Stimulated activated naive CD8-positive, alpha-beta T cell treated with anti-CD3 and anti-CD28 coated beads, Interleukin-15, Interleukin-2, amounts not matched to agents 100 ng/mL and 50 ng/mL, for 24 hours (primary cell): ENCODE measurements at regions not wholly inside any gene's neighbourhood (a gene's known extent, or its start where the extent isn't known, plus 50 kb on each side); places are given as distances from the start of the nearest gene placed in this dataset.

ENCODE experiments used
- H3K27ac Mint-ChIP-seq: one replicate; pipeline ENCODE4 v1.8.0; 2021; ENCODE audit warnings: mild to moderate bottlenecking, mixed read lengths
- H3K27me3 Mint-ChIP-seq: one replicate; pipeline ENCODE4 v1.8.0; 2021; ENCODE audit warnings: mixed read lengths
- H3K36me3 Mint-ChIP-seq: one replicate; pipeline ENCODE4 v1.8.0; 2021; ENCODE audit warnings: low read depth, mixed read lengths
- H3K4me1 Mint-ChIP-seq: one replicate; pipeline ENCODE4 v1.8.0; 2021; ENCODE audit warnings: low read depth, mixed read lengths
- H3K4me3 Mint-ChIP-seq: one replicate; pipeline ENCODE4 v1.8.0; 2021; ENCODE audit warnings: mild to moderate bottlenecking, mixed read lengths
- H3K9me3 Mint-ChIP-seq: one replicate; pipeline ENCODE4 v1.8.0; 2021; ENCODE audit warnings: mixed read lengths

DNA sequence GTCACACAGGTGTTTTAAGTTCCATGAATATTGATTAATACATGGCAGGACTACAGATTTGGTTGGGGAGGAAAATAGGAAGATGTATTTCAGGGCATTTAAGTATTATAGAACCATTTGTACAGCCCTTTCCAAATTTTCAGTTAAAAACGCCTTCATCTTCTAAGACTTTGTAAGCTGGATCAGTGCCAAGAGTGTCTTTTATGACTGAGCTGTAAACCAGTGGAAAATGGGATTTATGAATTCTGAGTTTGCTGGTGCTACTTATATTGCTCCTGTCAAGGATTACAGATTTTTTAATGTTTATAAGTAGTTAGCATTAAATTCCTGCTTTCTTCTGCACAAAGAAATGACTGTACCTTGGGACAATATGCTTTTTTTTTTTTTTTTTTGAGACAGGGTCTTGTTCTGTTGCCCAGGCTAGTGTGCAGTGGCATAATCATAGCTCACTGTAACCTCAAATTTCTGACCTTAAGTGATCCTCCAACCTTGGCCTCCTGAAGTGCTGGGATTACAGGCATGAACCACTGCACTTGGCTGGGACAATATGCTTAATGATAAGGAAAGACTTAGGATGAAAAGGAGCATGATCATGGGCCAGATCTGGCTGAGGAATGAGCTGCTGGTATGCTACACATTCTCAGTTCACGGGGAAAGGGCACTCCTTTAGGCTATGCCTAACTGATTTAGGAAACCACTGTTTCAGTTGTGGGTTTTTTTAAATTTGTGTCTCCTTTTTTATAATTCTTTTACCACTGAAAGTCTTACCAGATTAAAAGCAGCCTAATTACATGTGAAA is 113.6 kb upstream of the MTNR1B start:
- no peaks in the 10 kb centered on the region for H3K27me3 Mint-ChIP-seq
- H3K27ac Mint-ChIP-seq, result no peak overlapping the region
- no peaks in the 10 kb centered on the region for H3K9me3 Mint-ChIP-seq
- no peaks in the 10 kb centered on the region for H3K4me1 Mint-ChIP-seq
- H3K4me3 Mint-ChIP-seq, result no peak overlapping the region
- no peaks in the 10 kb centered on the region for H3K36me3 Mint-ChIP-seq

DNA sequence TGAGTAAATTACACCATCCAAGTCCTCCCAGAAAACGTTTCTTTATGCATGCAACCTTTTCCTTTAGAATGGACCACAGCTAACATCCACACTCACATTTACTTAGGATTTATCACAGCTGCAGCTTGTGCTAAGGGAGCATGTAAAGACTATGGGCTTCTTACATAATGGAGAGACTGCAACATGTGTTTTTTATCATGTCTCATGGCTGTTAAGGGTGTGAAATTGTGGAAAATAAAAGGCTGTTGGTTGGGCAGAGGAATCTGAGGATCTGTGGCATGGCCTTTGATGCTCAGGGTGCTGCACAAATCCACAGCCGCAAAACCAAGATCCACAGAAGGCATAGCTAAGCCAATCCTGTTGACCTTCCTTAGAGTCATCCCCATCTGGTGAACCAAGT is 112.0 kb upstream of the MTNR1B start:
- Mint-ChIP-seq H3K27ac (no peak overlapping the region), H3K9me3 (no peaks in the 10 kb centered on the region), H3K36me3 (no peaks in the 10 kb centered on the region), H3K27me3 (no peaks in the 10 kb centered on the region), H3K4me1 (no peaks in the 10 kb centered on the region), H3K4me3 (no peak overlapping the region)

DNA sequence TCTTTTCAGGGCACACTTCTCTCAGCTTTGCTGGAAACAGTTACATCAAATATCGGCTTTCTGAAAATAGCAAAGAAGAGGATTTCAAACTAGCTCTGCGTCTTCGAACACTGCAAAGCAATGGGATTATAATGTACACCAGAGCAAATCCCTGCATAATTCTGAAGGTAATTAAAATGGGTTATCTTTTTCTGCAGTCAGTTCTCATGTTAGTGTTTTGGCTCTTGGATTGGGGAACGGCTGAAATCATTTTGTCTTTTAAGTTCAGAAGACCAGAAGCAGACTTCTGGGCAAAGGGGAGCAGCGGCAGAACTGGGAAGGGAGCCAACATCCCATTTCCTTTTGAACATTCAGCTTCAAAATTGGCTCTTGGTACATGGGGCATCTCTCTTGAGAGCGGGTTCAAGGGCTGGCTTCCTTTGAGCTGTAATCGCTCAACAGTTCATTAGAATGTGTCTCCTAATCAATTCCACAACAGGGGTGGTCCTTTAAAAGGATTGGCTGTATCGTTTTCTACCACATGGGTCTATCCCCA is 110.2 kb upstream of the MTNR1B start:
- no peaks in the 10 kb centered on the region for H3K9me3 Mint-ChIP-seq
- no peak overlapping the region for H3K4me3 Mint-ChIP-seq
- H3K36me3 Mint-ChIP-seq, result no peaks in the 10 kb centered on the region
- no peak overlapping the region for H3K27ac Mint-ChIP-seq
- no peaks in the 10 kb centered on the region for H3K4me1 Mint-ChIP-seq
- no peaks in the 10 kb centered on the region for H3K27me3 Mint-ChIP-seq

DNA sequence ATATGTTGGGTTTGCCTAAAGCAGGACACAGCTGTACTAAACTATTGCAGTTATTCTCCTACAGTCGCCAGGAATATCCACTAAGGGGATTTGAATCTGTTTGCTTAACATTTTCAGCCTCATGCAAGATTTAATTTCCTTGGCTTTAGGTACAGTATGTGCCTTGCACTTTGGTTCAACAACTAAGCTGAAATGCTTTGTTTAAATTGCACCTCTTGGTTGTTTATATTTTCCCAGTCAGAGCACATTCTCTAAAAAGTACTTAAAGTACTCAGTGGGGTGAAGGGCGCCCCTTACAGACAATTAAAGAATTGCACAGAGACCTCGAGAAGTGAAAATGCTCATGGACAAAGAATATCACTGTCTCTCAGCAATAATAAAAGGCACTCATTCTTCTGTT is 107.8 kb upstream of the MTNR1B start:
- H3K9me3 Mint-ChIP-seq, result no peaks in the 10 kb centered on the region
- no peaks in the 10 kb centered on the region for H3K36me3 Mint-ChIP-seq
- H3K4me1 Mint-ChIP-seq, result no peaks in the 10 kb centered on the region
- H3K27ac Mint-ChIP-seq, result no peak overlapping the region
- H3K27me3 Mint-ChIP-seq, result no peaks in the 10 kb centered on the region
- no peak overlapping the region for H3K4me3 Mint-ChIP-seq

DNA sequence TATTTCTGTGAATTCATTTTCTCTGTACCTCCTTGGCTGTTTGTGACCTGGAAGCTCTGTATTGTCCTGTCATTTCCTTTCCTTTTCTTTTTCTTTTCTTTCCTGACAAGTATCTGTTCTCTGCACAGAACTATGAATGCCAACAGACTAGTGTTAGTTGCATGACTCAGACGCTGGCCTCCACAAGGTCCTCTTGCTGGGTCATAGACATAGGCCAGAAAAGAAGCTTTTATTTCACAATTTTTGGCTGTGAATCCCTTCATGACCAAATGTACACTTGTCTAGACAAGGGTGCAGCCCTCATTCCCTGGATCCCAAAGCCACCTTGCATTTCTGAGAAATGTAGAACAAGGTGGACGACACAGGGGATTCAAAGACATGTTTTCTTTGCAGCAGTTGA is 104.1 kb upstream of the MTNR1B start:
- Mint-ChIP-seq H3K4me3 (no peak overlapping the region), H3K36me3 (no peaks in the 10 kb centered on the region), H3K4me1 (no peaks in the 10 kb centered on the region), H3K27me3 (no peaks in the 10 kb centered on the region), H3K9me3 (no peaks in the 10 kb centered on the region), H3K27ac (no peak overlapping the region)

DNA sequence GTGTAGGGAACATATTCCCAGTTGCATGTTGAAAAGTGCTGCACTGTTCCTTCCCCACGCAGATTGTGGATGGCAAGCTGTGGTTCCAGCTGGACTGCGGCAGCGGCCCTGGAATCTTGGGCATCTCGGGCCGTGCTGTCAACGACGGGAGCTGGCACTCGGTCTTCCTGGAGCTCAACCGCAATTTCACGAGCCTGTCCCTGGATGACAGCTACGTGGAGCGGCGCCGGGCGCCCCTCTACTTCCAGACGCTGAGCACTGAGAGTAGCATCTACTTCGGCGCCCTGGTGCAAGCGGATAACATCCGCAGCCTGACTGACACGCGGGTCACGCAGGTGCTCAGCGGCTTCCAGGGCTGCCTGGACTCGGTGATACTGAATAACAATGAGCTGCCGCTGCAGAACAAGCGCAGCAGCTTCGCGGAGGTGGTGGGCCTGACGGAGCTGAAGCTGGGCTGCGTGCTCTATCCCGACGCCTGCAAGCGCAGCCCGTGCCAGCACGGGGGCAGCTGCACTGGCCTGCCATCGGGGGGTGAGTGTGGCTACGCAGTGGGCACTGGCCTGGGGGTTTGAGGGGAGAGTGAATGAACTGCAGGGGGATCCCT is 102.7 kb upstream of the MTNR1B start:
- H3K9me3 Mint-ChIP-seq, result no peaks in the 10 kb centered on the region
- no peaks in the 10 kb centered on the region for H3K36me3 Mint-ChIP-seq
- H3K27ac Mint-ChIP-seq, result no peak overlapping the region
- H3K27me3 Mint-ChIP-seq, result no peaks in the 10 kb centered on the region
- H3K4me3 Mint-ChIP-seq, result no peak overlapping the region
- no peaks in the 10 kb centered on the region for H3K4me1 Mint-ChIP-seq

DNA sequence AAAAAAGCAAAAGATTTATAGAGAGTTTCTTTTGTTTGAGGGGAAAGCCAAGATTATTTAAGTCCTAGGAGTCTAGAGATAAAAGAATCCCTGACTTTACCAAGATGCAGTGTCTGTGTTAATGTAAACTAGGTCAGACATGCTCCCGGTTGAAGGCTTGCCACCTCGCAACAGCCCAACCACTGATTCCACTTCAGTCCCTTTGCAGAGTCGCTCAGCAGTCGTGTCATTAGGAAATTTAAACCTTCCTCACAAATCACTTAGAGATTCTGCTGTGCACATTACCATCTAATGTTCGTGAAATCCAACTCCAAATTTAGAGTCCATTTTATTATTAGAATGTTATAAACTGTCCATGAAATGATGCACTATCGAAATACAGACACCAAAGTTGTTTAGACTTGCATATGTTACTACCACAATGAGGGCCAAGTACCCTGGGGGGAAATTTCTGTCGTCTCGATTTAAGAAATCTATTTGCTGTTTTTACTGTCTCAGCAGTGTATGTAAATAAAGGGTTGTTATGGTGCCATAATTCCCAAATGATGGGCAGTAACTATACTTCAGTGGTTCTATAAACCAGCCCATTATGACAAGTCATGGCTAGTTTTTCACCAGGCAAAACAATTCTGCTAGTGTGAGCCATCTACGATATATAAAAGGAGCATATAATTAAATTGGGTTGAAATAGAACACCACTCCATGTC is 101.4 kb upstream of the MTNR1B start:
- Mint-ChIP-seq H3K4me1 (no peaks in the 10 kb centered on the region), H3K9me3 (no peaks in the 10 kb centered on the region), H3K27me3 (no peaks in the 10 kb centered on the region), H3K4me3 (no peak overlapping the region), H3K27ac (no peak overlapping the region), H3K36me3 (no peaks in the 10 kb centered on the region)

DNA sequence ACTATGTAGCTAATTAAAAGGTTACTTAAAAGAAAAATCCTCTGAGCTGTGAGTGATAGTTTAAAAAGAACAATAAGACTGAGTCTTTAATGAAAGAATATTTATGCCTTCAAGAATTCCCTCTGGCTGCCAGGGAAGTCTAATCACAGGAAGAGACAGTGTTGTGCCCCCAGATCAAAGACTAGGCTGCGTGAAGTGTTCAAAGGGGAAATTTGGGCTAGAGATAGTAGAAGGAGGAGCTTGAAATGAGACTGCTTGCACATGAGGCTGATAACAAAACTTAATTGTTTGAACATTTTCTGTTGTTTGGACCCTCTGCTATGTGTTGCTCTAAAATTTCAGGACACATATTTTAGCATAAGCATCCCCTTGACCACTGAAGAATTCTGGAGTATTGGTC is 99.7 kb upstream of the MTNR1B start:
- no peaks in the 10 kb centered on the region for H3K4me1 Mint-ChIP-seq
- H3K36me3 Mint-ChIP-seq, result no peaks in the 10 kb centered on the region
- H3K27ac Mint-ChIP-seq, result no peak overlapping the region
- H3K9me3 Mint-ChIP-seq, result no peaks in the 10 kb centered on the region
- H3K27me3 Mint-ChIP-seq, result no peaks in the 10 kb centered on the region
- no peak overlapping the region for H3K4me3 Mint-ChIP-seq

DNA sequence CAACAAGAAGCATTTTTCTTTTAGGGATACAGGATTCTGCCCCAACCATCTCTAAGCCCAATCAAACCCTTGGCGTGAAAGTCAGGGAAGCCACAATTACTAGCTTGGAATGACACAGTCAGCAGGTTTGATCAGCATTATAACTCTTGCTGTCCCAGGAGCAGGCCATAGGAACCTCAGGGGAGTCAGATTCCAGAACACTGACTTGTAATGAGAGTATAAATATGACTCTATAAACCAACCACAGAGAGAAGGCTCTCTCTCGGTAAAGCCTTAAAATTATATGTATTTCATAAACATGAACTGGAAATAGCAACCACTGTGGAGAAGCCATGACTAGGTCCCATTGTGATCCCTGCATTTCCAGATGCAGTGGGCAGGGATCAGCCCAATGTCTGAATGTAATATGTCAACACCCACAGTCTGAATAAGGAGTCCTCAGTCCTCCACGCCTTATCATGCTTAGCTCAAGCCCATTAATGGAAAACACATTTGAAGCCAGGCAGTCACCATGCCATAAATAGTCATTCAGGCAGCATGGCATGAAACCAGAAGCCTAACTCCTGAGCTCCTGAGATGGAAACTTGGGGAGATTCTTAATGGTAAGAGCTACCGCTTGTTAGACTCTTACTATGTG is 99.1 kb upstream of the MTNR1B start:
- H3K4me1 Mint-ChIP-seq, result no peaks in the 10 kb centered on the region
- H3K27ac Mint-ChIP-seq, result no peak overlapping the region
- H3K9me3 Mint-ChIP-seq, result no peaks in the 10 kb centered on the region
- H3K4me3 Mint-ChIP-seq, result no peak overlapping the region
- no peaks in the 10 kb centered on the region for H3K36me3 Mint-ChIP-seq
- no peaks in the 10 kb centered on the region for H3K27me3 Mint-ChIP-seq

DNA sequence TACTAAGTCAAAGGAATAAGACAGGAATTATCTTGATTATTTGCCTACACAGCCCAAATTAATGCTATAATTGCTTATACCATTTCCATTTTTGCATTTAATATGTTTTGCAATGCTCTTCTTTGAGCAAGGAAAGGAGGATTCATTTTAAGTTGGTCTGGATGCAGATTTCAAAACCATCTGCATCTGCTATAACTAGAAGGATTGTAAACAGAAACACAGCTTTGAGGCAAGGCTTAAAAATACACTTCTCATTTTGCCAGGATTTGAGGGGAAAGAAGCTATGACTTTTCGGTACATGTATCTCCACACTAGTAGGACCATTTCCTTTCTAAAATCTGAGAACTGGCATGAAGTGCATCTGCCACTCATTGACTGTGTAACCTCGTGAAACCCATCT is 95.9 kb upstream of the MTNR1B start:
- H3K4me3 Mint-ChIP-seq, result no peak overlapping the region
- H3K27me3 Mint-ChIP-seq, result no peaks in the 10 kb centered on the region
- H3K36me3 Mint-ChIP-seq, result no peaks in the 10 kb centered on the region
- H3K27ac Mint-ChIP-seq, result no peak overlapping the region
- H3K4me1 Mint-ChIP-seq, result no peaks in the 10 kb centered on the region
- H3K9me3 Mint-ChIP-seq, result no peaks in the 10 kb centered on the region

DNA sequence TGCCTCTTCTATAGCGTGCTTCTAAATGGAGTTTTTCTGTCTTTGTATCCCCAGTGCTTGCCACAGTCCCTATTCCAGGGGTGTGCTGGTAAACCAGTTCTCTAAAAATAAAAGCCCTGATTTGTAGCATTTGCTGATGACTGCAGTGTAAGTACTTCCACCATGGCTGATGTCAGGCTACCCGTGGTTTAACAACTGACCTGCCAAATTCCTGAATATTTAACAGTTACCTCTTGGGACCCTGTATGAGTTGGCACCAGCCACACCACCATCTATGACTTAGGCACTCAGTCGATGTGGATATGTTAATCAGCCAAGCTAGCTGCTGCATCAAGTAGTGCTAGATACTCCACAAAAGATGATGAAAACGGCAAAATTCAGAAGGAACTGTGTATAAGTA is 94.0 kb upstream of the MTNR1B start:
- Mint-ChIP-seq H3K4me1 (no peaks in the 10 kb centered on the region), H3K9me3 (no peaks in the 10 kb centered on the region), H3K27me3 (no peaks in the 10 kb centered on the region), H3K36me3 (no peaks in the 10 kb centered on the region), H3K27ac (no peak overlapping the region), H3K4me3 (no peak overlapping the region)

DNA sequence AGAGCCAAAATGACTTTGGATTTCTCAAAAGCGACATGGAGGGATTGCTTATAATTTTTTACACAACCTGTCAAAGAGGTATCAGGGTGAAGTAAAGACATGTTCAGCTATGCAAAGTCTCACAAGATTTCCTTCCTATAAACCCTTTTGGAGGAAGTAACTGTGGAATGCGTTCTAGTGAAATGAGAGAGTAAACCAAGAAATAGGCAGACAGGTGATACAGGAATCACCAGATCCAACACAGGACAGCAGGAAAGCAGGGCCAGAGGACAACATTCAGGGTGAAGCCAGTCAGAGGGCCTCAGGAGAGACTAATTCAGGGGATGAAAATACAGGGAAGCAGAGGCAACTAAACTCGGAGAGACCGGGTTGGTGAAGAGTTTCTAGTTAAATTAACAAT is 90.4 kb upstream of the MTNR1B start:
- H3K36me3 Mint-ChIP-seq, result no peaks in the 10 kb centered on the region
- H3K4me3 Mint-ChIP-seq, result no peak overlapping the region
- H3K27ac Mint-ChIP-seq, result no peak overlapping the region
- no peaks in the 10 kb centered on the region for H3K4me1 Mint-ChIP-seq
- H3K27me3 Mint-ChIP-seq, result no peaks in the 10 kb centered on the region
- no peaks in the 10 kb centered on the region for H3K9me3 Mint-ChIP-seq

DNA sequence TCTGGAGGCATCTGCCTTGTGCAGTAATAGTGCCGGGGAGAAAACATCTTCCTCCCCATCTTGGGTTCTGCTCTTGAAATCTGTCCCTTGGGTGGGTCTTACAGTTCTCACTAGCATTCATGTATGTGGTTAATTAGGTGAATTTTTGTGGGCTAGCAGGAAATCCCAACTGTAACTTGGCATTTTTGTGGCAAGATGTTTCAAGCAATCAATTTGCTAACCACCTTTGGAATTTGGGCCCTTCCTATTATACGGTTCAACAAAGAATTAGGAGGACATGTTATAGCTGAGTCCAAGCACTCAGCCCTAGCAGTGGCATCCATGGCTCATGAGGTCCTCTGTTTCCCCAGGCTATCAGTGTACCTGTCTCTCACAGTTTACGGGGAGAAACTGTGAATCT is 89.1 kb upstream of the MTNR1B start:
- no peak overlapping the region for H3K4me3 Mint-ChIP-seq
- no peaks in the 10 kb centered on the region for H3K9me3 Mint-ChIP-seq
- no peaks in the 10 kb centered on the region for H3K36me3 Mint-ChIP-seq
- H3K4me1 Mint-ChIP-seq, result no peaks in the 10 kb centered on the region
- no peaks in the 10 kb centered on the region for H3K27me3 Mint-ChIP-seq
- H3K27ac Mint-ChIP-seq, result no peak overlapping the region

DNA sequence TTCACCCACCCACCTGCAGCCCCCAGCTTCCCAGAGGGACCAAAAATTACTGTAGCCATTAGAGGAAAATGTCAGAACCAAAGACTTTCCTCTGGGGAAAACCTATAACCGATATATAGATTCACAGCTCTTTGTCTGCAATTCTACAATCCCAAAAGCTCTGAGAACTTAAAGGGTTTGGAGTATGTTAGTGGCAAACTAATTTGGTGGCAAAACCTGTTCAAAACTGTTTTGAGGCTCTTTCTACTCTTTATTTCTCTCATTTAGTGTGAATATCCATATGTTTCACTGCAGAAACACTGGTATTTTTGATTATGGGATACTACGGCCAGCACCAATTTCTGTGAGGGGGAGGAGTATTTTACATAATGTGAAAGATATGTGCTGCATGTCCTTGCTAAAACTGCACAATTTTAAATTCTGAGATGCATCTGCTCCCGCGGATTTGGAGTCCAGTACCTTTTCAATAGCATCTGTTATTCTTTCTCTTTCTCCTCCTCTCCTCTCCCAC is 87.5 kb upstream of the MTNR1B start:
- no peaks in the 10 kb centered on the region for H3K36me3 Mint-ChIP-seq
- H3K4me3 Mint-ChIP-seq, result no peak overlapping the region
- no peak overlapping the region for H3K27ac Mint-ChIP-seq
- no peaks in the 10 kb centered on the region for H3K9me3 Mint-ChIP-seq
- no peaks in the 10 kb centered on the region for H3K27me3 Mint-ChIP-seq
- no peaks in the 10 kb centered on the region for H3K4me1 Mint-ChIP-seq
